ENCODE measurements at regions not wholly inside any gene's neighbourhood (a gene's known extent, or its start where the extent isn't known, plus 50 kb on each side); places are given as distances from the start of the nearest gene placed in this dataset.
"Not testable (repeated sequence)": the region's sequence is repeated elsewhere in the genome, so short reads cannot be mapped to it uniquely, and the experiment has no call there.

DNA sequence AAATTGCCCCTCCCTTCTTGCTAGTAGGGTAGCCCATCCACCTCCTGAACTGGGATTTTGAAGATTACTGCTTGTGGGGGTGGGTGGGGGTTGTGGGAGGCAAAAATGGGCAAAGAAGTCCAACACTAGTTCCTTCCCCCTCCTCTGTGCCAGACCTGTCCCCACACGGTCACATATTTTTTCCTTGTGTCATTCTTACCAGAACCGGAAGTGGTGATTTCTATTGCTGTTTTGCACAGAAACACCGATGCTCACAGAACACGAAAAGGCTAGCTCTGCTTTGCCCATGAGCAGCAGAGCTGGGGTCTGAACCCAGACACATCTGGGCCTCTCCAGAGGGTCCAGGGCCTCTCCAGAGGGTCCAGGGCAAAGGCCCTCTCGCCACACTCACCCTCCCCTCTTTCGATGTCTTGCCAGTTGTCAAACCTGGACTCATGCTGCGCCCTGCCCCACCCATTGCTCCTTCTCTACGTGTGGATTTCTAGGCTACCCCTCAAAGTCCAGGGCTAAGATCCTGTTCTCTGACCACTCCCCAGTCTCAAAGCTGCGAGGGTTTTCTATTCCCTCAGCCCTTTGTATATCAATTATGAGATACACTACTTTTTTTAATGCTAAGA lies 264.4 kb upstream of the MSX2 start:
- H3K27ac ChIP-seq: no peak overlapping the region
- DNase-seq (no peak), ATAC-seq (no peak)
- TF ChIP-seq, protein P1, sequence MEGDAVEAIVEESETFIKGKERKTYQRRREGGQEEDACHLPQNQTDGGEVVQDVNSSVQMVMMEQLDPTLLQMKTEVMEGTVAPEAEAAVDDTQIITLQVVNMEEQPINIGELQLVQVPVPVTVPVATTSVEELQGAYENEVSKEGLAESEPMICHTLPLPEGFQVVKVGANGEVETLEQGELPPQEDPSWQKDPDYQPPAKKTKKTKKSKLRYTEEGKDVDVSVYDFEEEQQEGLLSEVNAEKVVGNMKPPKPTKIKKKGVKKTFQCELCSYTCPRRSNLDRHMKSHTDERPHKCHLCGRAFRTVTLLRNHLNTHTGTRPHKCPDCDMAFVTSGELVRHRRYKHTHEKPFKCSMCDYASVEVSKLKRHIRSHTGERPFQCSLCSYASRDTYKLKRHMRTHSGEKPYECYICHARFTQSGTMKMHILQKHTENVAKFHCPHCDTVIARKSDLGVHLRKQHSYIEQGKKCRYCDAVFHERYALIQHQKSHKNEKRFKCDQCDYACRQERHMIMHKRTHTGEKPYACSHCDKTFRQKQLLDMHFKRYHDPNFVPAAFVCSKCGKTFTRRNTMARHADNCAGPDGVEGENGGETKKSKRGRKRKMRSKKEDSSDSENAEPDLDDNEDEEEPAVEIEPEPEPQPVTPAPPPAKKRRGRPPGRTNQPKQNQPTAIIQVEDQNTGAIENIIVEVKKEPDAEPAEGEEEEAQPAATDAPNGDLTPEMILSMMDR (IDR thresholded peaks at IDR 0.05): no peak
- H3K27me3 ChIP-seq (ENCODE audit: insufficient read depth in 3 of 3, low read length in 2 of 3): no peaks in the 10 kb centered on the region
- H3K9me3 ChIP-seq: no peaks in the 10 kb centered on the region
- WGBS, 3 donors: 63 to 75% (median 74%) methylated on average over 9 of the region's 9 CpGs
- no peaks in the 10 kb centered on the region for H3K4me1 ChIP-seq
- H3K36me3 ChIP-seq (ENCODE audit: insufficient read depth in 1 of 2, low read depth in 1 of 2): no peaks in the 10 kb centered on the region
- H3K4me3 ChIP-seq: no peak overlapping the region
- intact Hi-C loops (cut with DNase I): no loop called here

GRCh38 chr5:174462129-174462528 lies 262.3 kb upstream of the MSX2 start:
- 58 to 72% (median 67%) methylated on average over 4 of the region's 4 CpGs for WGBS, 3 donors
- no peak overlapping the region for H3K4me3 ChIP-seq
- H3K27ac ChIP-seq: no peak overlapping the region
- H3K4me1 ChIP-seq: no peaks in the 10 kb centered on the region
- H3K27me3 ChIP-seq (ENCODE audit: insufficient read depth in 3 of 3, low read length in 2 of 3): no peaks in the 10 kb centered on the region
- TF ChIP-seq, protein P1 (IDR thresholded peaks at IDR 0.05): no peak
- no peak for ATAC-seq
- intact Hi-C loops (cut with DNase I): no loop called here
- H3K9me3 ChIP-seq: no peaks in the 10 kb centered on the region
- H3K36me3 ChIP-seq (ENCODE audit: insufficient read depth in 1 of 2, low read depth in 1 of 2): no peaks in the 10 kb centered on the region
- DNase-seq: no peak

DNA sequence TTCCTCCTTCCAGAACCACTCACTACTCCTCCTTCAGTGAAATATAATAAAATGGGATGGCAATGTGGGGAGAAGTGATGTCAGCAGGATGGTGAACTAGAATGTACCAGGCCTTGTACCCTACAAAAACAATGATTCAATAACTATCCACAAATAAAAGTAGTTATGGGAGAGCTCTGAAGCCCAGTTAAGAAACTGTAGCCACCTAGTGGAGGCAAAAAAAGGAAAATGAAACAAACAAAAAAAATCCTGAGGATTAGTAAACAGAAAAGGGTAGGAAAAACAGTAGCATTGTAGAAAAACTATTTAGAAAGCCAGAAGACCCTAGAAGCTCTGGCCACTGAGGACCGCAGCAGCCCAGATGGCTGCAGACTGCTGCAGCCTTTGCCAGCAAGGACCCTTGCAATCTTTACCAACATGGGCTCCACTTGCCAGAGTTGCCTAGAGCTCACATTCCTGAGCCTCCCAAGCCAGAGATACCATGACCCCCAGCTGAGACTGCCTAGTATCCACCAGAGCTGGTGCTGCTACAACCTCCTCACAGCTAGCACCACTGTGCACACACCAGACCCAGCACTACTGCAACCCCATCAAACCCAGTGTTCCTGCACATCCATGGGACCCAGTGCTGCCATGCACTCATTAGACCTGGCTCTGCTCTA lies 259.7 kb upstream of the MSX2 start:
- Histone ChIP-seq H3K4me1 (no peaks in the 10 kb centered on the region), H3K36me3 (ENCODE audit: insufficient read depth in 1 of 2, low read depth in 1 of 2) (no peaks in the 10 kb centered on the region), H3K4me3 (no peak overlapping the region), H3K27me3 (ENCODE audit: insufficient read depth in 3 of 3, low read length in 2 of 3) (no peaks in the 10 kb centered on the region), H3K27ac (no peak overlapping the region), H3K9me3 (no peaks in the 10 kb centered on the region)
- DNase-seq: no peak
- no peak for ATAC-seq
- TF ChIP-seq, protein P1 (IDR thresholded peaks at IDR 0.05): no peak
- intact Hi-C loops (cut with DNase I): no loop called here
- WGBS, 3 donors: 85 to 100% (median 92%) methylated on average over 1 of the region's 1 CpG

- intact Hi-C loops (cut with DNase I); H3K4me3 ChIP-seq; H3K27me3 ChIP-seq (ENCODE audit: insufficient read depth in 3 of 3, low read length in 2 of 3); H3K36me3 ChIP-seq (ENCODE audit: insufficient read depth in 1 of 2, low read depth in 1 of 2); ATAC-seq; H3K27ac ChIP-seq; DNase-seq; H3K4me1 ChIP-seq: not testable (repeated sequence)
- 86 to 90% (median 88%) methylated on average over 3 of the region's 3 CpGs for WGBS, 3 donors
- peaks cover 31% of the 10 kb centered on the region for H3K9me3 ChIP-seq
Observed at GRCh38 chr5:174471528-174471927, 252.9 kb upstream of the MSX2 start.

DNA sequence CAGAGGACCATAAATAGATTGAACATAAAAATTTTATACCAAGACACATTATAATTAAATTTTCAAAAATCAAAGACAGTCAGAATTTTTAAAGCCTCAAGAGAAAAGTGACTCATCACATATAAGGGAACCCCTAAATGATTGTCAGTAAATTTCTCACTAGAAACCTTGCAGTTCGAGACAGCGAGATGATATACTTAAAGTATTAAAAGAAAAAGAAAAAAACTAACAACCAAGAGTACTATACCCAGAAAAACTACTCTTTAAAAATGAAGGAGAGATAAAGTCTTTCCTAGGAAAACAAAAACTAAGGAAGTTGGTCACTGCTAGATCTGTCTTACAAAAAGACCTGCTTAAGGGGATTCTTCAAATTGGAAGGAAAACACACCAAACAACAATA lies 251.4 kb upstream of the MSX2 start:
- Histone ChIP-seq H3K27me3 (ENCODE audit: insufficient read depth in 3 of 3, low read length in 2 of 3) (no peaks in the 10 kb centered on the region), H3K4me3 (no peak overlapping the region), H3K9me3 (peaks cover 31% of the 10 kb centered on the region), H3K4me1 (no peaks in the 10 kb centered on the region), H3K27ac (no peak overlapping the region), H3K36me3 (ENCODE audit: insufficient read depth in 1 of 2, low read depth in 1 of 2) (no peaks in the 10 kb centered on the region)
- ATAC-seq: no peak
- TF ChIP-seq, protein P1 (IDR thresholded peaks at IDR 0.05): no peak
- DNase-seq: no peak
- WGBS, 3 donors: 94 to 98% (median 95%) methylated on average over 2 of the region's 2 CpGs
- intact Hi-C loops (cut with DNase I): no loop called here

DNA sequence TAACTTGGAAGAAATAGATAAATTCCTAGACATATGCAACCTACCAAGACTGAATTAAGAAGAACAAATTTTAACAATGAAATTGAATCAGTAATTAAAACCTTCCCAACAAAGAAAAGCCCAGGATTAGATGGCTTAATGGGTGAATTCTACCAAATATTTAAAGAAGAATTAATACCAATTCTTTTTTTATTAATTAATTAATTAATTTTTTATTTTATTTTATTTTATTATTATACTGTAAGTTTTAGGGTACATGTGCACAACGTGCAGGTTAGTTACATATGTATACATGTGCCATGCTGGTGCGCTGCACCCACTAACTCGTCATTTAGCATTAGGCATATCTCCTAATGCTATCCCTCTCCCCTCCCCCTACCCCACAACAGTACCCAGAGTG lies 248.4 kb upstream of the MSX2 start:
- H3K4me3 ChIP-seq; H3K27me3 ChIP-seq (ENCODE audit: insufficient read depth in 3 of 3, low read length in 2 of 3); H3K4me1 ChIP-seq; intact Hi-C loops (cut with DNase I); ATAC-seq; DNase-seq; H3K36me3 ChIP-seq (ENCODE audit: insufficient read depth in 1 of 2, low read depth in 1 of 2); H3K27ac ChIP-seq: not testable (repeated sequence)
- peaks cover 42% of the 10 kb centered on the region for H3K9me3 ChIP-seq
- WGBS, 3 donors: 90 to 93% (median 91%) methylated on average over 3 of the region's 3 CpGs

Data from psoas muscle (tissue), 7 donors.